Caco-2 (cell line): ENCODE measurements at regions not wholly inside any gene's neighbourhood (a gene's known extent, or its start where the extent isn't known, plus 50 kb on each side); places are given as distances from the start of the nearest gene placed in this dataset.

ENCODE experiments used
- BruUV-seq: library from RNA; stranded (reverse); fragments of 400-500 nt; replicated peaks from 2 replicates; lab custom pipeline; 2021; lab: Mats Ljungman, UMichigan
- CTCF ChIA-PET: fragments of 300-600 bp; sonication (Branson Sonifier 250); formaldehyde crosslinking; loops from one replicate; lab custom pipeline; 2022; ENCODE audit warnings: antibody characterized with exemption; lab: Charles Lee
- POLR2A ChIA-PET: fragments of 300-600 bp; sonication (Branson Sonifier 250); formaldehyde crosslinking; loops from one replicate; lab custom pipeline; 2022; ENCODE audit warnings: antibody characterized with exemption; lab: Charles Lee
- DNase-seq, 2 experiments: peaks; one replicate each; pipeline versions ENCODE4 v3.0.0 to v3.0.0-alpha.2; 2020 to 2022
- H3K27me3 ChIP-seq: replicated peaks from 2 replicates; pipeline ENCODE4 v1.6.0; 2011; ENCODE audit warnings: low read length; ENCODE audit not compliant: control insufficient read depth, insufficient read depth
- H3K36me3 ChIP-seq: 2 replicates; pipeline ENCODE4 v1.5.1; 2011; ENCODE audit warnings: low read length; ENCODE audit not compliant: control insufficient read depth, insufficient read depth
- H3K4me1 ChIP-seq: fragments of 250-450 bp; sonication (Bioruptor Pico); 2 replicates; pipeline ENCODE4 v1.5.1; 2020; ENCODE audit warnings: mild to moderate bottlenecking
- H3K4me3 ChIP-seq: 2 replicates; pipeline ENCODE4 v1.5.1; 2011; ENCODE audit warnings: low read depth, mild to moderate bottlenecking, control low read depth, low read length
- H3K9me3 ChIP-seq: fragments of 250-450 bp; sonication (Bioruptor Pico); 2 replicates; pipeline ENCODE4 v1.5.1; 2020; ENCODE audit warnings: mild to moderate bottlenecking, moderate library complexity
- H3K27ac Mint-ChIP-seq: one replicate; pipeline ENCODE4 v1.8.0; 2022; ENCODE audit warnings: mixed read lengths; ENCODE audit not compliant: unreplicated experiment
- H3K27me3 Mint-ChIP-seq: one replicate; pipeline ENCODE4 v1.8.0; 2022; ENCODE audit warnings: mixed read lengths; ENCODE audit not compliant: insufficient read depth, unreplicated experiment
- H3K36me3 Mint-ChIP-seq: one replicate; pipeline ENCODE4 v1.8.0; 2022; ENCODE audit warnings: mild to moderate bottlenecking, mixed read lengths; ENCODE audit not compliant: insufficient read depth, unreplicated experiment
- H3K4me1 Mint-ChIP-seq: one replicate; pipeline ENCODE4 v1.8.0; 2022; ENCODE audit warnings: low read depth, mixed read lengths; ENCODE audit not compliant: unreplicated experiment
- H3K4me3 Mint-ChIP-seq: one replicate; pipeline ENCODE4 v1.8.0; 2022; ENCODE audit warnings: mild to moderate bottlenecking, moderate library complexity, mixed read lengths; ENCODE audit not compliant: unreplicated experiment
- H3K9me3 Mint-ChIP-seq: one replicate; pipeline ENCODE4 v1.8.0; 2022; ENCODE audit warnings: mixed read lengths; ENCODE audit not compliant: unreplicated experiment
- intact Hi-C: fragments of 100-400 bp; cut with micrococcal nuclease; formaldehyde crosslinking; loops from one replicate; pipeline ENCODE4 v1.10.0; 2022; ENCODE audit not compliant: unreplicated experiment
- TF ChIP-seq, protein P1 (sequence below), 2 experiments: fragments of 200-600 bp in 1 of 2; IDR thresholded peaks; 1 replicate in 1 of 2; 2 replicates in 1 of 2; pipeline versions ENCODE4 v1.5.1 to v1.8.0; 2011 to 2022; ENCODE audit warnings: antibody characterized with exemption in 1 of 2, control low read depth in 1 of 2, inconsistent platforms in 1 of 2, low read depth in 1 of 2, low read length in 1 of 2, mild to moderate bottlenecking in 1 of 2, moderate library complexity in 1 of 2; ENCODE audit not compliant: insufficient read depth in 1 of 2, severe bottlenecking in 1 of 2, unreplicated experiment in 1 of 2

DNA sequence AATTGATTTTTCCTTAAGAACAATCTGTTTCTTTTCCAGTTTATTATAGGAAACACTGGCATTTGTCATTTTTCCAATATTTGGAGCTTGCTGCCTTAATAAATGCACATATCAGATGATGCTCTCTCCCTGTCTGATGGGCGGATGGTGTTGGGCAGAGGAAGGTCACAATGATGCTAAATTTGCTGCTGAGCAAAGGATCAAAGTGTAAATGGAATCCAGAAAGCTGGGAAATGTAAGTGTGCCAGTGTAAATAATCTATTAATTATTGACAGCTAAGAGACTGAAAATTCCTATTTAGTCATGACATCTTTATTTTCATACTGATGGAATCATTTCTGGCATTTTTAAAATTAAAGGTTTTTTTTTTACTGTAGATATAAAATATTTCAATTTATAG lies 243.2 kb downstream of the PTBP2 start:
- H3K4me3 Mint-ChIP-seq: no peak overlapping the region
- CTCF ChIA-PET: no interaction called here
- no peaks in the 10 kb centered on the region for H3K27me3 Mint-ChIP-seq
- H3K36me3 Mint-ChIP-seq: no peaks in the 10 kb centered on the region
- TF ChIP-seq, protein P1, sequence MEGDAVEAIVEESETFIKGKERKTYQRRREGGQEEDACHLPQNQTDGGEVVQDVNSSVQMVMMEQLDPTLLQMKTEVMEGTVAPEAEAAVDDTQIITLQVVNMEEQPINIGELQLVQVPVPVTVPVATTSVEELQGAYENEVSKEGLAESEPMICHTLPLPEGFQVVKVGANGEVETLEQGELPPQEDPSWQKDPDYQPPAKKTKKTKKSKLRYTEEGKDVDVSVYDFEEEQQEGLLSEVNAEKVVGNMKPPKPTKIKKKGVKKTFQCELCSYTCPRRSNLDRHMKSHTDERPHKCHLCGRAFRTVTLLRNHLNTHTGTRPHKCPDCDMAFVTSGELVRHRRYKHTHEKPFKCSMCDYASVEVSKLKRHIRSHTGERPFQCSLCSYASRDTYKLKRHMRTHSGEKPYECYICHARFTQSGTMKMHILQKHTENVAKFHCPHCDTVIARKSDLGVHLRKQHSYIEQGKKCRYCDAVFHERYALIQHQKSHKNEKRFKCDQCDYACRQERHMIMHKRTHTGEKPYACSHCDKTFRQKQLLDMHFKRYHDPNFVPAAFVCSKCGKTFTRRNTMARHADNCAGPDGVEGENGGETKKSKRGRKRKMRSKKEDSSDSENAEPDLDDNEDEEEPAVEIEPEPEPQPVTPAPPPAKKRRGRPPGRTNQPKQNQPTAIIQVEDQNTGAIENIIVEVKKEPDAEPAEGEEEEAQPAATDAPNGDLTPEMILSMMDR (IDR thresholded peaks at IDR 0.05; ENCODE audit: insufficient read depth in 1 of 2, low read depth in 1 of 2, low read length in 1 of 2, severe bottlenecking in 1 of 2, unreplicated experiment in 1 of 2): no peak
- intact Hi-C loops: no loop called here
- no TSS peak for BruUV-seq
- H3K4me1 ChIP-seq: peaks cover 25% of the 10 kb centered on the region
- no peaks in the 10 kb centered on the region for H3K27me3 ChIP-seq
- POLR2A ChIA-PET: no interaction called here
- no peaks in the 10 kb centered on the region for H3K36me3 ChIP-seq
- DNase-seq: no peak
- no peaks in the 10 kb centered on the region for H3K9me3 ChIP-seq
- no peak overlapping the region for H3K4me3 ChIP-seq
- H3K9me3 Mint-ChIP-seq: no peaks in the 10 kb centered on the region
- H3K27ac Mint-ChIP-seq: no peak overlapping the region
- no peaks in the 10 kb centered on the region for H3K4me1 Mint-ChIP-seq

- peak; percentile 62 to 78 for DNase-seq
- Histone ChIP-seq H3K4me3 (no peak overlapping the region), H3K9me3 (no peaks in the 10 kb centered on the region), H3K4me1 (peaks cover 25% of the 10 kb centered on the region), H3K27me3 (no peaks in the 10 kb centered on the region), H3K36me3 (no peaks in the 10 kb centered on the region)
- peak overlapping the region; percentile 54 for H3K4me3 Mint-ChIP-seq
- POLR2A ChIA-PET: no interaction called here
- no TSS peak for BruUV-seq
- TF ChIP-seq, protein P1 (IDR thresholded peaks at IDR 0.05; ENCODE audit: insufficient read depth in 1 of 2, low read depth in 1 of 2, low read length in 1 of 2, severe bottlenecking in 1 of 2, unreplicated experiment in 1 of 2): peak; percentile 69 to 82
- CTCF ChIA-PET: no interaction called here
- no peaks in the 10 kb centered on the region for H3K9me3 Mint-ChIP-seq
- H3K36me3 Mint-ChIP-seq: no peaks in the 10 kb centered on the region
- intact Hi-C loops: loop anchor here (1.0 to 2.0 kb wide), 3 partner anchors 32 to 84 kb away; no protein-coding TSS in a partner anchor
- peak overlapping the region; percentile 63 for H3K27ac Mint-ChIP-seq
- H3K27me3 Mint-ChIP-seq: no peaks in the 10 kb centered on the region
- no peaks in the 10 kb centered on the region for H3K4me1 Mint-ChIP-seq
Observed at GRCh38 chr1:96966536-96967138, 245.1 kb downstream of the PTBP2 start.

GRCh38 chr1:96967311-96967710 lies 245.7 kb downstream of the PTBP2 start:
- peaks cover 25% of the 10 kb centered on the region for H3K4me1 ChIP-seq
- H3K9me3 Mint-ChIP-seq: no peaks in the 10 kb centered on the region
- no peak for DNase-seq
- H3K4me1 Mint-ChIP-seq: no peaks in the 10 kb centered on the region
- CTCF ChIA-PET: no interaction called here
- H3K27me3 Mint-ChIP-seq: no peaks in the 10 kb centered on the region
- no peak overlapping the region for H3K4me3 ChIP-seq
- POLR2A ChIA-PET: no interaction called here
- H3K27ac Mint-ChIP-seq: peak overlapping the region; percentile 63
- no peaks in the 10 kb centered on the region for H3K9me3 ChIP-seq
- H3K36me3 Mint-ChIP-seq: no peaks in the 10 kb centered on the region
- H3K27me3 ChIP-seq: no peaks in the 10 kb centered on the region
- no TSS peak for BruUV-seq
- intact Hi-C loops: loop anchor here (2.0 kb wide), 1 partner anchor 51 kb away; no protein-coding TSS in a partner anchor
- TF ChIP-seq, protein P1 (IDR thresholded peaks at IDR 0.05; ENCODE audit: insufficient read depth in 1 of 2, low read depth in 1 of 2, low read length in 1 of 2, severe bottlenecking in 1 of 2, unreplicated experiment in 1 of 2): no peak
- no peaks in the 10 kb centered on the region for H3K36me3 ChIP-seq
- H3K4me3 Mint-ChIP-seq: peak overlapping the region; percentile 54
